ENCODE measurements at regions not wholly inside any gene's neighbourhood (a gene's known extent, or its start where the extent isn't known, plus 50 kb on each side); places are given as distances from the start of the nearest gene placed in this dataset.

DNA sequence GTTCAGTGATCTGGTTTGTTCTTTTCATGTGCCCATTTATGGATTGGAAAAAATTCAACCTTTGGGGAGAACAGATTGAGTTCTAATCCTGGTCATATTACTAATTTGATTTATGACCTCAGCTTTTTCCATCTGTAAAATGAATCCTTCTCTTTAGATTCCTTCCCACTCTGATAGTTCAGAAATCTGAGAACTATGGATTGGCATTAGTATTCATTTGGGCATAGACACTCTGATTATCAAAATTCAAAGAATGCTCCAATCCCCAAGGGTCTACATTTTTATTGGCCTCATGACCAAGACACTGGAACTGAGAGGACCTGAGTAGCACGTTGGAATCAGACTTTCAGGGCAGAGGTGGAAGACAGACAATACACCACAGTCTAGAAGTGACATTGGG, 405.9 kb upstream of the PAPPA start:
- Histone ChIP-seq H3K79me2 (ENCODE audit: insufficient read depth, low read depth) (no peaks in the 10 kb centered on the region), H3K36me3 (ENCODE audit: insufficient read depth) (no peaks in the 10 kb centered on the region), H2AFZ (ENCODE audit: low read depth) (no peak overlapping the region)

DNA sequence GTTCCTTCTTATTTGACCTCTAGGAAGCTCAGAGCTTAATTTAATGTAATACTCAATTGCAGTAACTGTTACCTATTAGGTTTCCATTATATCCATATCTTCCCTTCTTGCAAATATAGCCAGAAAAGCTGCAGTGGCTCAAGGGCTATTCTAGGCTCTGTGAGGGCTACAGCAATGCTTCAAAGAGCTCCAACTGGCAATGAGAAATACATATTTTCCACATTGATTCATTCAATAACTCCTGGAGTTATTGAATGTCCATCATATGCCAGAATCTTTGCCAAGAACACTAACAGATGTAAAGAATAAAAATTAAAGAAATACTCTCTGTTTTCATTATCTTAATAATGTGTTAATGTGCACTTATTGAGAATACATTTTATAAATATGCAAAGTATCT, 396.9 kb upstream of the PAPPA start:
- Histone ChIP-seq H3K79me2 (ENCODE audit: insufficient read depth, low read depth) (no peaks in the 10 kb centered on the region), H3K4me1 (ENCODE audit: low read depth, poor library complexity, severe bottlenecking) (no peaks in the 10 kb centered on the region), H2AFZ (ENCODE audit: low read depth) (no peak overlapping the region), H3K9ac (no peak overlapping the region), H3K27me3 (ENCODE audit: insufficient read depth, low read depth) (no peaks in the 10 kb centered on the region), H3K4me2 (no peak overlapping the region), H3K4me3 (IDR thresholded peaks at IDR 0.05; ENCODE audit: insufficient read depth, low read depth, low read length) (no peak overlapping the region), H3K36me3 (ENCODE audit: insufficient read depth) (no peaks in the 10 kb centered on the region), H4K20me1 (ENCODE audit: insufficient read depth) (no peaks in the 10 kb centered on the region), H3K27ac (no peak overlapping the region)
- TF ChIP-seq, protein P1, sequence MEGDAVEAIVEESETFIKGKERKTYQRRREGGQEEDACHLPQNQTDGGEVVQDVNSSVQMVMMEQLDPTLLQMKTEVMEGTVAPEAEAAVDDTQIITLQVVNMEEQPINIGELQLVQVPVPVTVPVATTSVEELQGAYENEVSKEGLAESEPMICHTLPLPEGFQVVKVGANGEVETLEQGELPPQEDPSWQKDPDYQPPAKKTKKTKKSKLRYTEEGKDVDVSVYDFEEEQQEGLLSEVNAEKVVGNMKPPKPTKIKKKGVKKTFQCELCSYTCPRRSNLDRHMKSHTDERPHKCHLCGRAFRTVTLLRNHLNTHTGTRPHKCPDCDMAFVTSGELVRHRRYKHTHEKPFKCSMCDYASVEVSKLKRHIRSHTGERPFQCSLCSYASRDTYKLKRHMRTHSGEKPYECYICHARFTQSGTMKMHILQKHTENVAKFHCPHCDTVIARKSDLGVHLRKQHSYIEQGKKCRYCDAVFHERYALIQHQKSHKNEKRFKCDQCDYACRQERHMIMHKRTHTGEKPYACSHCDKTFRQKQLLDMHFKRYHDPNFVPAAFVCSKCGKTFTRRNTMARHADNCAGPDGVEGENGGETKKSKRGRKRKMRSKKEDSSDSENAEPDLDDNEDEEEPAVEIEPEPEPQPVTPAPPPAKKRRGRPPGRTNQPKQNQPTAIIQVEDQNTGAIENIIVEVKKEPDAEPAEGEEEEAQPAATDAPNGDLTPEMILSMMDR (conservative IDR thresholded peaks at IDR 0.05; ENCODE audit: low read depth, low read length) = no peak

More for the DNA sequence above, 405.9 kb upstream of the PAPPA start:
- H3K4me3 ChIP-seq (IDR thresholded peaks at IDR 0.05; ENCODE audit: insufficient read depth, low read depth, low read length) = no peak overlapping the region
- no peaks in the 10 kb centered on the region for H4K20me1 ChIP-seq (ENCODE audit: insufficient read depth)
- H3K9ac ChIP-seq = no peak overlapping the region
- no peaks in the 10 kb centered on the region for H3K4me1 ChIP-seq (ENCODE audit: low read depth, poor library complexity, severe bottlenecking)
- TF ChIP-seq, protein P1 (conservative IDR thresholded peaks at IDR 0.05; ENCODE audit: low read depth, low read length) = no peak
- H3K4me2 ChIP-seq = no peak overlapping the region
- no peak overlapping the region for H3K27ac ChIP-seq
- H3K27me3 ChIP-seq (ENCODE audit: insufficient read depth, low read depth) = no peaks in the 10 kb centered on the region

DNA sequence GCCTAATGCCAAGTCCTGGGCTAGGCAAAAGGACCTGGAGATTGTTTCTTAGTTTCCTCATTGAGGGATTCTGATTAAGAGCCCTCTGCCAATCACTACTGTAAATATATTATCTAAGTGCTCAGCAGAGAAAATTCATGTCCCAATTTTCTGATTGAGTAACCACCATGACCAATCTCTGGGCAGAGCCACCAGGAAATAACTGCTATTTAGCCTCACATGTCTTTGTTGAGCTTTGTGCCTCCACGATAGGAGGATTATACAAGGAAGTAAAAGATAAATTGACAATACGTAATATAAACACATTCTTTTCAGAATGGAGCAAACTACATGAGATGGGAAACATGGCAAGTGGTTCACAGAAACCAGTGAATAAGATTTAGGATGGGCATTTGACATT, 396.1 kb upstream of the PAPPA start:
- no peak overlapping the region for H3K9ac ChIP-seq
- no peaks in the 10 kb centered on the region for H3K79me2 ChIP-seq (ENCODE audit: insufficient read depth, low read depth)
- no peak overlapping the region for H3K4me3 ChIP-seq (IDR thresholded peaks at IDR 0.05; ENCODE audit: insufficient read depth, low read depth, low read length)
- no peaks in the 10 kb centered on the region for H3K4me1 ChIP-seq (ENCODE audit: low read depth, poor library complexity, severe bottlenecking)
- H3K4me2 ChIP-seq = no peak overlapping the region
- no peaks in the 10 kb centered on the region for H3K36me3 ChIP-seq (ENCODE audit: insufficient read depth)
- H3K27ac ChIP-seq = no peak overlapping the region
- TF ChIP-seq, protein P1 (conservative IDR thresholded peaks at IDR 0.05; ENCODE audit: low read depth, low read length) = no peak
- H4K20me1 ChIP-seq (ENCODE audit: insufficient read depth) = no peaks in the 10 kb centered on the region
- H3K27me3 ChIP-seq (ENCODE audit: insufficient read depth, low read depth) = no peaks in the 10 kb centered on the region
- H2AFZ ChIP-seq (ENCODE audit: low read depth) = no peak overlapping the region

- no peak overlapping the region for H3K9ac ChIP-seq
- no peaks in the 10 kb centered on the region for H4K20me1 ChIP-seq (ENCODE audit: insufficient read depth)
- H3K4me3 ChIP-seq (IDR thresholded peaks at IDR 0.05; ENCODE audit: insufficient read depth, low read depth, low read length) = no peak overlapping the region
- TF ChIP-seq, protein P1 (conservative IDR thresholded peaks at IDR 0.05; ENCODE audit: low read depth, low read length) = no peak
- no peaks in the 10 kb centered on the region for H3K4me1 ChIP-seq (ENCODE audit: low read depth, poor library complexity, severe bottlenecking)
- H3K27me3 ChIP-seq (ENCODE audit: insufficient read depth, low read depth) = no peaks in the 10 kb centered on the region
- H3K4me2 ChIP-seq = no peak overlapping the region
- H2AFZ ChIP-seq (ENCODE audit: low read depth) = no peak overlapping the region
- no peak overlapping the region for H3K27ac ChIP-seq
- H3K79me2 ChIP-seq (ENCODE audit: insufficient read depth, low read depth) = no peaks in the 10 kb centered on the region
- H3K36me3 ChIP-seq (ENCODE audit: insufficient read depth) = no peaks in the 10 kb centered on the region
Measured at GRCh38 chr9:115758441-115758840, 395.1 kb upstream of the PAPPA start.
